ENCODE measurements at regions not wholly inside any gene's neighbourhood (a gene's known extent, or its start where the extent isn't known, plus 50 kb on each side); places are given as distances from the start of the nearest gene placed in this dataset.

DNA sequence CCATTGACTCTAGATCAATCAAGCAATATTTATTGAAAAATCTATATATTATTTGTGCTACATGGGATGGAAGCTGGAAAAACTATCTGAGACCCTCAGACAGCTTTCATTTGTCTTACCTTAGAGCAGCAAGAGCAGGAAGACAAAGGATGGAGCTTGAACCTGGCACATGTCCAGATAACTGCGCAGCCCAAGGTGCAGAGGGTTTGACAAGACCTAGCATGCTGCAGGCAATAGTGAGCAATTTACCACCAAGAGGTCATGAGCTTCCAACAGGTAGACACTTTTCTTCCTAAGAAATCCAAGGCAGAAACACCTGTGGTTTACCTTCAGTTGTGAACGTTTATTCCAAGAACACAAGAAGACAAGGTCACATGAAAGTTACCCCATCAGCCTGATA lies 214.7 kb upstream of the NECTIN3 start:
- no peak for DNase-seq (ENCODE audit: low read depth)
- H3K27me3 ChIP-seq (ENCODE audit: control insufficient read depth, insufficient read depth, low read length): no peaks in the 10 kb centered on the region
- TF ChIP-seq, protein P1, sequence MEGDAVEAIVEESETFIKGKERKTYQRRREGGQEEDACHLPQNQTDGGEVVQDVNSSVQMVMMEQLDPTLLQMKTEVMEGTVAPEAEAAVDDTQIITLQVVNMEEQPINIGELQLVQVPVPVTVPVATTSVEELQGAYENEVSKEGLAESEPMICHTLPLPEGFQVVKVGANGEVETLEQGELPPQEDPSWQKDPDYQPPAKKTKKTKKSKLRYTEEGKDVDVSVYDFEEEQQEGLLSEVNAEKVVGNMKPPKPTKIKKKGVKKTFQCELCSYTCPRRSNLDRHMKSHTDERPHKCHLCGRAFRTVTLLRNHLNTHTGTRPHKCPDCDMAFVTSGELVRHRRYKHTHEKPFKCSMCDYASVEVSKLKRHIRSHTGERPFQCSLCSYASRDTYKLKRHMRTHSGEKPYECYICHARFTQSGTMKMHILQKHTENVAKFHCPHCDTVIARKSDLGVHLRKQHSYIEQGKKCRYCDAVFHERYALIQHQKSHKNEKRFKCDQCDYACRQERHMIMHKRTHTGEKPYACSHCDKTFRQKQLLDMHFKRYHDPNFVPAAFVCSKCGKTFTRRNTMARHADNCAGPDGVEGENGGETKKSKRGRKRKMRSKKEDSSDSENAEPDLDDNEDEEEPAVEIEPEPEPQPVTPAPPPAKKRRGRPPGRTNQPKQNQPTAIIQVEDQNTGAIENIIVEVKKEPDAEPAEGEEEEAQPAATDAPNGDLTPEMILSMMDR (IDR thresholded peaks at IDR 0.05; ENCODE audit: insufficient read depth, low read length, poor library complexity, severe bottlenecking): no peak

DNA sequence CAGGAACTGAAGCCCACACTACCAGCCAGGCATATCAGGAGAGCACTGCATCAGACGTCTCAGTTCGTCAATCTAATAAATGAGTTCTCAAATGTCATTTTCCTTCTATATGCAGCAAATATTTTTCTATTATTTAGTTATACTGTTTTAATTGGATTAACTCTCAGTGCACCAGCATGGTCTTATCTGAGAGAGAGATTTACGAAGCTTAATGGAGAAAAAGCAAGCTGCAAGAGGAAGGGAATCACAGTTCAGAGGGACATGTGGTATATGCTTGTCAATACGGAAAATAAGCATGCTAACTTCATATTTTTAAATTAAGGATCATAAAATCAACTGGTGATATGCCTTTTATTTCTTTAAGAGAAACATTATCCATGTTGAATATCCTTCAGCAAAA lies 213.1 kb upstream of the NECTIN3 start:
- H3K27me3 ChIP-seq (ENCODE audit: control insufficient read depth, insufficient read depth, low read length): no peaks in the 10 kb centered on the region
- DNase-seq (ENCODE audit: low read depth): no peak
- H3K36me3 ChIP-seq (ENCODE audit: control insufficient read depth, insufficient read depth, low read length): no peaks in the 10 kb centered on the region
- TF ChIP-seq, protein P1 (IDR thresholded peaks at IDR 0.05; ENCODE audit: insufficient read depth, low read length, poor library complexity, severe bottlenecking): no peak
- H3K4me3 ChIP-seq (ENCODE audit: low read depth, low read length): no peak overlapping the region

More for the DNA sequence above, 214.7 kb upstream of the NECTIN3 start:
- Histone ChIP-seq H3K36me3 (ENCODE audit: control insufficient read depth, insufficient read depth, low read length) (no peaks in the 10 kb centered on the region), H3K4me3 (ENCODE audit: low read depth, low read length) (no peak overlapping the region)

DNA sequence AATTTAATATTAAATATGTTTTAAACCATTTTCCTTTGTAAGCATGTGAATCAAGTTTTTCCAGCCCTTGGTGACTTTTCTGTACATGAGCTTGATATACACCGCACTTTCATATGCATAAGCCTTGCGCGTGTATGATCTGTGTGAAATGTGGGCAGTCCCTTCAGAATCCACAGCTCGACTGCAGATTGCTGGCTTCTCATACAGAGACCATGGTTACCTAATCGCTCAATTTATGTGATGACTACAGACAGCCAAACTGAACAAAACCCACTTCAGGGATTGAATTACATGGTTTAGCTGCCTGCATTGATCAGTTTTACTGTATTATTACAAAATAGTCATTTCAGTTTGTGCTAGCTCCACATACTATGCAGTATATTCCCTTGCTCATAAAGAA lies 212.3 kb upstream of the NECTIN3 start:
- TF ChIP-seq, protein P1 (IDR thresholded peaks at IDR 0.05; ENCODE audit: insufficient read depth, low read length, poor library complexity, severe bottlenecking): no peak
- no peak for DNase-seq (ENCODE audit: low read depth)
- no peaks in the 10 kb centered on the region for H3K36me3 ChIP-seq (ENCODE audit: control insufficient read depth, insufficient read depth, low read length)
- no peaks in the 10 kb centered on the region for H3K27me3 ChIP-seq (ENCODE audit: control insufficient read depth, insufficient read depth, low read length)
- H3K4me3 ChIP-seq (ENCODE audit: low read depth, low read length): no peak overlapping the region

DNA sequence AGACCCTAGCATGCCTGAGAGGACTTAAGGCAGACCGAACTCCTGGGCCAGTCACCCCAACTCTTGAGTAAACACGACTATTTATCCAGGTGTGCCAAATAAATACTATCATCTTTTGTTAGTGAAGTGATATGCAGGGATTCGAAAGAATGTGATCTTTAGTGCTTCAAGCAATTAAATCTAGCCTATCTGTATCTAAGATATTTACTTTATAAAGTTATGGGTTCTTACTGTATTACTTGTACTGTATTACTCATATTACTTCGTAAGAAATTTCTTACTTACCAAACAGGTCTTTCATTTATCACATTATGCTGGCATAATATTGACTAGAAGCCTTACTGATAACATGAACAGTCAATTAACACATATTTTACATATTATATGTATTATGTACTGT lies 211.6 kb upstream of the NECTIN3 start:
- Histone ChIP-seq H3K4me3 (ENCODE audit: low read depth, low read length) (no peak overlapping the region), H3K27me3 (ENCODE audit: control insufficient read depth, insufficient read depth, low read length) (no peaks in the 10 kb centered on the region), H3K36me3 (ENCODE audit: control insufficient read depth, insufficient read depth, low read length) (no peaks in the 10 kb centered on the region)
- no peak for DNase-seq (ENCODE audit: low read depth)
- TF ChIP-seq, protein P1 (IDR thresholded peaks at IDR 0.05; ENCODE audit: insufficient read depth, low read length, poor library complexity, severe bottlenecking): no peak

DNA sequence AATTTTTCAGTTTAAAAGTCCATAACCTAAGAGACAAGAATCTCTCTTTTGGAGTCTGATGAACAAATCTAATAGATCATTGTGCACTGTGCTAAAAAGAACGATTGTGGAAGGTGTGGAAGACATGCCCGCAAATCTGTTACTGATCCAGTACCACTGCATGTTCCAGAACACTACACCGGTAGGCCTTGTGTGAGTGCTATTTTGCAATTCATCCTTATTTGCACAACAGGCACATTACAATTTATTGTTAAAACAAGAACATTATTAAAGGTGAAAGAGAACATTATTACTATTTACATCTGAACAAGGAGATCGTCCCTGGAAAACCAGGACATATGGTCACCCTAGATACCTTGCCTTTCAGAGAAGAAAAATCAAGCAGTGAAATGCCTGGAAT lies 205.7 kb upstream of the NECTIN3 start:
- TF ChIP-seq, protein P1 (IDR thresholded peaks at IDR 0.05; ENCODE audit: insufficient read depth, low read length, poor library complexity, severe bottlenecking): no peak
- Histone ChIP-seq H3K4me3 (ENCODE audit: low read depth, low read length) (no peak overlapping the region), H3K36me3 (ENCODE audit: control insufficient read depth, insufficient read depth, low read length) (no peaks in the 10 kb centered on the region), H3K27me3 (ENCODE audit: control insufficient read depth, insufficient read depth, low read length) (no peaks in the 10 kb centered on the region)
- DNase-seq (ENCODE audit: low read depth): no peak

DNA sequence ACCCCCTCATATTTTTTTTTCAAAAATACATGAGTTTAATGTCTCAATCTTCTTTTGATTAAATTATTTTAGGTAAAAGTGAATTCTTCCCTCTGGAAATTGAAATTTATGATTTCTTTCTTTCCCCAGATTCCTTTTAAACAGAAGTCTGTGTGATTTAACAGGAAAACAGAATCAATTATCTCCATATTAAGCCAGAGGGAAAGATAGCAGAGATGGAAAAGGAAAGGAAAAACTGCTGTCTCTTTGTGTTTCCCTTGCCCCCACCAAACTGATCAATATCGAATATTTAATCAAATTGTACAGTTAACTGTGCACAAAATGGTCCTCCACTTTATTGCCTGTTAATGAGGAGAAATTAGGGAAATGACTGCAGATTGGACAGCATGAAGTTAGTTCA lies 203.5 kb upstream of the NECTIN3 start:
- no peak for DNase-seq (ENCODE audit: low read depth)

More for the DNA sequence above, 203.5 kb upstream of the NECTIN3 start:
- H3K36me3 ChIP-seq (ENCODE audit: control insufficient read depth, insufficient read depth, low read length): no peaks in the 10 kb centered on the region
- no peaks in the 10 kb centered on the region for H3K27me3 ChIP-seq (ENCODE audit: control insufficient read depth, insufficient read depth, low read length)
- H3K4me3 ChIP-seq (ENCODE audit: low read depth, low read length): no peak overlapping the region
- TF ChIP-seq, protein P1 (IDR thresholded peaks at IDR 0.05; ENCODE audit: insufficient read depth, low read length, poor library complexity, severe bottlenecking): no peak

All from kidney epithelial cell (primary cell).